Glomerular visceral epithelial cell (primary cell): ENCODE measurements at regions not wholly inside any gene's neighbourhood (a gene's known extent, or its start where the extent isn't known, plus 50 kb on each side); places are given as distances from the start of the nearest gene placed in this dataset.

Source experiments
- DNase-seq: peaks from one replicate; pipeline ENCODE4 v3.0.0-alpha.2; 2016; ENCODE audit errors: extremely low spot score

DNA sequence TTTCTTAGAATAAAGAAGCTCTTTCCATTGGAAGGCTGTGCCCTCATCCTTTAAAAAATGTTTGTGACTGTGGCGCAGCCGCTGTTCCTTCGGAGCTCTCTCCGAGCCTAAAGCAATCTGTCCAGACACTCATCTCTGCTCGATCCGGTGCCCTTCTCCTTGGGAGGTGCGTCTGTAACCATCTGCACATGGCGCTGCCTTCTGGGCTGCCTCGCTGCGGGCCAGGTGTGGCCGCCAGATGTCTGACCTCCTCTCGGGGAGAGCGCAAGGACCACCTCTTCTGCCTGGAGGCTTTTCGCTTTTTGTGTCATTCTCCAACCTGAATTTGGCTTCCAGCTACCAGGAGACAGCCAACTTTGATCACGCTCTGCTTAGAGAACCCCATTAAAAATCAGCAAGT, 153.4 kb upstream of the PTCH1 start:
- DNase-seq: no peak

DNA sequence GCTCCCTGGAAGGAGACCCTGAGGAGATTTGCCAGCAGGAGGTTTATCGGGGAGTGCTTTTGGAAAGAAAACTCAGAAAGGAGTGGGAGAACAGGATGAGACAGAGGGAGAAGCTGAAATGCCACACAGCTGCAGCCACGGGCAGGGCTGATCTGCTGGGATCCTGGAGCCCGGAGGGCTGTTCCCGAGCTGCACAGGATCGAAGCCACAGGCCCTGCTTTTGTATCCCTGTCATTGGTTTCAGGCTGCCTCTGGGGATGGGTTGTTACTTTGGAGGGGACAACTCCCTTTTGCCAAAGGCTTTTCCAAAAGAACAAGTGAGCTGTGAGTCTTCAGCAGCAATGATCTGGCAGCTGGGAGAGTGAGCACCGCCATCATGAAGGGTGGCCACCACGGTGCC, 152.5 kb upstream of the PTCH1 start:
- no peak for DNase-seq

DNA sequence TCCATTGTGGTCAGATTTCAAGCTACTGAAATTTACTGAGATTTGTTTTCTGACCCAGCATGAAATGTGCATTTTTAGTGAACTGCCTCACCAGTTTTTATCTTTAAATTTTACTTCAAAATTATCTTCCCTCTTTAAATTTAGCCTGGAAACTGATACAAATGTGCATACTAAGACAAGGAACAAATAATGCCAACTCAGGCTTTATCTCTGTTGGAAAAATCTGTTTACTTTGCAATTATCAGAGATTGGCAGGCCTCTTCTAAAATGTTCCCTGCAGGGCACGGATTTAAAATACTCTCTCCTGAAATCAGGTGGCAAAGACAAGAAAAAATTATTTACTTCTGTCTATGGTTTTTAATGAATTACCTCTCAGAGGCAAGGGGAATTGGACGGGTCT, 151.0 kb upstream of the PTCH1 start:
- DNase-seq: no peak

DNA sequence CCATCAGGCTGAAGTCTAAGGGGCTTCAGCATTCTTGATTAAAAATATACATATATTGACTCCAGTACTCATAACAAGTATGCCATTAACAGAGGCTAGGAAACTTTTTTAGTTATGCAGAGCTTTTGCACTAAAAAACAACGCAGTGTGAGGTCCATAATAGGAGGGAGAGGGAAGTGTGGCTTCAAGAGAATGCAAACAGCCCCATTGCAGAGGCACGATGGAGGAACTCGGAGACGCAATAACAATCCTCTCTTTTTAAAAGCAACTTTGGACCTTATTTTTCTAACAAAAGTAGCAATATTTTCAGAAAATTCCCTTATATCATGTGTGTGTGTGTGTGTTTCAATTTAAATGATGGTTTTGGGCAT, 150.0 kb upstream of the PTCH1 start:
- no peak for DNase-seq

DNA sequence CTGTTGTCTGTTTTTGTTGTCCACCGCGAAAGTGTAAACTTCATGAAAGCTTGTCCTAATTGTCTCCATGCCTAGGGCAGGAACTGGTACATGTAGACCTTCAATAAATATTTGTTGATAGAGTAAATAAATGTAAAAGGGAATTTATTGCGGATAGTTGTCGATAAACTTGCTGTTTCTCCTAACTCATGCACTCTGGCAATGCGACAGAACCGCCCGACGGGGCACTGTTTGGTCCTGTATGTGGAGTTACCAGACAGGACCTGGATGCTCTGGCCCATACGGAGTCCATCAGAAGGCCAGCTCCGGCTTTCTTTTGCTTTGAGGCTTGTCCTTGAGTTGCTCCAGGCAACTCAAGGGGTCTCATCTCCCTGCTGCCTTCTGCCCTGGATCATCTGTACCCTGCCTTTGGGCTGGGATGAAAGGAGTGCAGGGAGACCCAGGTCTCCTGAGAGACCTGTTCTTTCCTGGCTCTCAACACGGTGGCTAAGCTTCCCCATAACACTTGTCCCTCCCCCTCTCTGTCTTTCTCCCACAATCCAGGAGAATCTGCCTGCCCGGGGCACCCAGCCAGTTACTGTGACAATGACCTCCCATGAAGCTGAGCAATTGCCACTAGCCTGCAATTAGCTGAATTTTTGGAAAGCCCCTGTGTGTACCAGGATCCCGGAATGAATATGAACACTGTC, 149.5 kb upstream of the PTCH1 start:
- no peak for DNase-seq

DNA sequence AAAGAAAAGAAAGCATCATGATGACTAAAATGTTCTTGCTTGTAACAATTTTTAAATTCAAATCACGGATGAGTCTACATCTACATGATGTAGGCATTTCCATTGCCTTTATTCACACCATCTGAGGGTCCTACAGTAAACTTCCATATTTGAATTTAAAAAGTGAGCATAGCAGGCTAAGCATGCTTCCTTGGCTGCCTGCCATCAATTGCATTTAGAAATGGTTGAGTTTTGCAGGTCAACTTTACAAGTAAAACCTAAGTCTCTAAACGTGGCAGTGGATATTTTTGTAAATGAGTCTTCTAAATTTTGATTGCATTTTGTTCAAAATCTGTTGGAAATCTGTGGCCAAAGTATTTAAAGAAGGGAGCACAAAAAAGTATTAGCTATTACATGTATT, 136.5 kb upstream of the PTCH1 start:
- DNase-seq: no peak

DNA sequence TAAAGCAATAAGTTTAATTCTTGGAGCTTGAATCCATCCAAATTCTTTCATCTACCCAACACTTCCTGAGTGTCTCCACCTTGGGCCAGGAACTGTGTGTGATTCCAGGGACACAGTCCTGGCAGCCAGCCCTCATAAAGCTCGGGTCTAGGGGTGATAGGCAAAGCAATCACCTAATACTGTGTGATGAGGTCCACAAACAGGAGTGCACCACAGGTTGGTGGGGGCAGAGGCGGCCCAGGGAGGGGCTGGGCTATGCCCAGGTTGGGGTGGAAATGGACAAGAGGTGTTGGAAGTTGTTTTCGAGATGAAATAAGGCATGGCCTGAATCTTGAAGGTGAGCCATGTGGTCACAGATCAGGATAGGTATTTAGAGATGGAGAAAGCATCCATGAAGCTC, 133.9 kb upstream of the PTCH1 start:
- no peak for DNase-seq

DNA sequence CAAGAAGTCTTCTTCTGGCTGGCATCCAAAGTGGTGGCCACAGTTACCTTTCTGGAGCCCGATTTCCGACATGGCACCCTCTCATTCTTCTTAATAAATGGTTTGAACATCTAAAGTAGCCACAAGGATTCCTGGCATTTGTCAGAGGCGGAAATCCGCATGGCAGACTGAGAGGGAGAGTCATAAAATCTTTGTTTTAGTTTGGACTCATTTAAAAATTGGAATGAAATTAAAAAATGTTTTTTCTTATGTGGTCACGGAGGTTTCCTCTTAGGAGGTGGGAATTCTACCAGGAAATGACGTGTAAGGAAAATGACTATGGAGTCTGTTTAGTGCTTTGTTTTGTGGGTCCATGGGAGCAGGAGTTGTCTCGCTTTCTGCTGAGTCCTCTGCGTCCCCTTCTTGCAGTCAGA, 133.0 kb upstream of the PTCH1 start:
- no peak for DNase-seq

DNA sequence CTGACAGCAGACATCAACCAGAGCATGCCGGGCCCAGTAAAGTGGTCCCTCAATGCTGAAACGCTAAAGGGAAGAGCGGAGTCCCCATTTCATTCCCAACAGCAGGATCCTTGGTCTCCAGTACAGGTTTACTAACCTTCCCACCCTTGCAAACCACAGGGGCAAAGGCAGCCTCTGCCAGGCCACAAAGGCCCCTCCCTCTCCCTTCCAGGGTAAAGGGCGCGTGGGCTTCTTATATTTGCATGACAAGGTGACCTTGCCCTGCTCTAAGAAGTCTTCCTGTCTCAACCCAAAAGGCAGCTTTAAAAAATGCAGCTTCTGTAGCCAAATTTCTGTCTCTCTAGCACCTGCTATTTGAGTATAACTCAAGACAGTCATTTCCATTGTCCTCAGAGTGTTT, 131.5 kb upstream of the PTCH1 start:
- DNase-seq: no peak

DNA sequence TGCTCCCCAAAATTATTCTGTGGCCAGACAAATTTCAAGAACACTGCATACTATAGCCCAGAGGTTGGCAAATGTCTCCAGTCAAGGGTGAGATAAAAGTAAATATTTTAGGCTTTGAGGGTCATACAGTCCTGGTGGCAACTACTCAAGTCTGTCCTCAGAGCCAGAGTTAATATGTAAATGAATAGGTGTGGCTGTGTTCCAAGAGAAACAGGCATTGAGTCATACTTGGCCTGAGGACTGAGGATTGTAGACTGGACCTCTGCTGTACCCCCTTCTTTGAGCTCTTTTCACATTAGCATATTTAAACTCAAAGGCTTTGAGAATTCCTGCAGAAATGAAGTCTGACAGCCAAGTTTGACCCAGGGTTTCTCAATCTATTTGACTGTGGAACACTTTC, 129.2 kb upstream of the PTCH1 start:
- peak; percentile 35 for DNase-seq

DNA sequence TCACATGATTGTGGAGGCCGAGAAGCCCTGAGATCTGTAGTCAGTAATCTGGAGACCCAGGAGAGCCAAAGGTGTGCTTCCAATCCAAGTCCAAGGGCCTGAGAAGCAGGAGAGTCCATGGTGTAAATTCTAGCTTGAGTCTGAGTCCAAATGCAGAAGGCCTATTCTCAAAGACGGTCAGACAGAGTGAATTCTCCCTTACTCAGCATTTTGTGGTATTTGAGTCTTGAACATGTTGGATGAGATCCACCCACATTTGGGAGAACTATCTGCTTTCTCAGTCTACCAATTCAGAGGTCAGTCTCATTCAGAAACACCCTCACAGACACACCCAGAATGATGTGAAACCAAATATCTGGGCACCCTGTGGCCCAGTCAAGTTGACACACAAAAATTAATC, 128.8 kb upstream of the PTCH1 start:
- no peak for DNase-seq

DNA sequence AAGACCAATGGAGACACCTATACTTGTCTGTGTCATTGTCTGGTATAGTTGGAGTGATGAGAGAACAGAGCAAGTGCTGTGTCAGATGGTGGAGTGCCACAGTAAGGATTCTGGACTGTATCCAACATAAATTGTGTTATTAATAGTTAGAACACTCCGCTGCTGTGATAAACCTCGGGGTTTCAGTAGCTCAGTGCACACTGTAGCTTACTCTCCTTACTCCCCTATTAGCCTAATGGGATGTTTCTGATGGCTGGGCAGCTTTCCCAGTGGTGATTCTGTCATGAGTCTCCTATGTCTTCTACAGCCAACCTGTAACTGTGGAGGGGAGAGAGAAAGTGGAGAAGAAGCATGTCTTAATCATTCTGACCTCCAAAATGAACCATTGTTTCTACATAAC, 127.6 kb upstream of the PTCH1 start:
- no peak for DNase-seq

DNA sequence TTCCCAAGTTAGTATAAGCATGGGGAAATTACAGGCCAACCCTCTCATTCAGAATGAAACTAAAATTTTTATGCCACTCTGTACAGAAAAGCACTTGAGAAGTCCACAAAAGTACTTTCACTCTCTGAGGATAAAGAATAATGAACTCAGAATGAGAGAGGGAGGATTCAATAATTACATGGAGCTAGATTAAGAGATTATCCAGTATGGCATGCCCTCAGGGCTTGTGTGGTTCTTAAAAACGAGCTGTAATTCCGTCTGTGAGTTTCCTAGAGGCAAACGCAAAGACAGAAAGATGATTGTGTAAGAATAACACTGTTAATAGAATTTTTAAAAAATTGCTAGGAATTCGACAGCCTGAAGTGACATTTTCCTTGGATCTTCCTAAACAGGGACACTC, 126.8 kb upstream of the PTCH1 start:
- DNase-seq: no peak

DNA sequence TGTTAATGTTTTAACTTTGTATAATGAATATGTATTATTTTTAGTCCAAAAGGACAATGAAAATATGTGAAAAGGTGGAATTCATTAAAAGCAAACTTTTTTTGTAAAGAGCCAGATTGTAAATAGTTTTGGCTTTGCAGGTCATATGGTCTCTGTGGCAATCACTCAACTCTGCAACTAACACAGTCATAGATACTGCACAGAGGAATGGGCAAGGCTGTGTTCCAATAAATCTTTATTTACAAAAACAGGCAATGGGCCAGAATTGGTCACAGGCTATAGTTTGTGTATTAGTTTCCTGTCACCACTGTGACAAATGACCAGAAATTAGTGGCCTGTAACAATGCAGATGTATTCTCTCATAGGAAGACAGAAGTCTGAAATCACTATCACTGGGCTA, 125.4 kb upstream of the PTCH1 start:
- no peak for DNase-seq

DNA sequence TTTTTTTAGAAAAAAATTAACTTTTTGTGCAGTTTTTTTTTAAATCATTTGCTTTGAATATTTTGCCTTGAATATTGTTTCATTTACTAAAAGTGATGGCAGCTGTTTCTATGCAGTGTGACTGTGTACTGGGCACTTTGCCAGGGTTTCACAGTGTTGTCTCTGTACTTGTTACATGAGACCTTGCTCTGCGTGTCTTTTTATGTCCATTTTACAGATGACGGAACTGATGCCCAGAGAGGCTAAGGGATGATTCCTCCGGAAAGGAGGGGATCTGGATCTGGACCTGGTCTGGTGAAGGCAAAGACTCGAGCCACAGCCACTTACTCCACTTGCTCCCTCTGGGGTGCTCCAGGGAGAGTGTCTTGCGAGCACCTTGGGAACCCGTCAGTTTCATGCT, 124.8 kb upstream of the PTCH1 start:
- DNase-seq: peak; percentile 21

DNA sequence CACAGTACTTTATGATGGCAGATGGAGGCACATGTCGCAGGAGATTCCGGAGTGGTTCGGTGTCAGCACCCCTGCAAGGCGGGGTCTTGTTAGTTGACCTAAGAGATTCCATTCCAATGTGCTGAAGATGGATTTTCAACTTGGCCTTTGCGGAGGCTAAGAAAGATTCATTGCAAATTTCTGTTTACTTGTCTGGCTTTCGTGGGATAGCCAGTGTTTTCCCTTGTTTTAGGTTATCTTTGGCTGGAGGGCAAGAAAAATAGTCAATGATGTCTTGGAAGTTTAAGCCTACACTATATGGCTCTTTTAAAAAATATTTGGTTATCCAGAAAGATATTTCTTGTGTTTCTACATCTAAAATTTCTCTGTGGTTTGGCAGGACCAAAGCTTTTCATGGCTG, 123.6 kb upstream of the PTCH1 start:
- no peak for DNase-seq

DNA sequence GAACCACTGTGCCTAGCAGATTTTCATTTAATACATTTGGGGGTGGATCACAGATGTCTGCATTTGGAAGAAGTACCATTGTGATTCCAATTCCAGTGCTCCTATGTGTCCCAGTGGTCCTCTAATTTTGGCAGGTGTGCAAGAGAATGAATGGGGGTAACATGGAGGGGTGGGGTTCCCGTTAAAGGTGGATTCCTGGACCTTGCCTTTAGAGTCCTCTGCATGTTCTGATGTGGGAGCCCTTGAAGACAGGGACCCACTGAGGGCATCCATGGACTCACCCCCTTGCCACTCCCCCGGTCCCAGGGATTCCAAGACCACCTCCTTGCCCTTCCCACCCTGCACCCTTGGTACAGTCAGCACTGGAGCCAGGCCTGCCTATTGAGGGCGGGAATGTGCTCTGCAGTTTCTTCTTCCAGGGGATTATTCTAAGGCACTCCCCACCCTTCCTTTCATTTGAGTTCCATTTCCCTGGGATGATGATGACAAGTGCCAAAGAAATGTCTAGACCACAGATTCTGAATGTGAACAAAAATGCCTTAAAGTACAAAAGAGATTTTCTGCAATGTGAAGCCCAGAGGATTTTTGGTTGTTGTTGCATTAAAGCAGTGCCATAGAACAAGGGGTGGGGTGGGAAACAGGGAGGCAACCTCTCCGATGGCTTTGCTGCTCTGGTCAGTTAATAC, 119.4 kb upstream of the PTCH1 start:
- no peak for DNase-seq

DNA sequence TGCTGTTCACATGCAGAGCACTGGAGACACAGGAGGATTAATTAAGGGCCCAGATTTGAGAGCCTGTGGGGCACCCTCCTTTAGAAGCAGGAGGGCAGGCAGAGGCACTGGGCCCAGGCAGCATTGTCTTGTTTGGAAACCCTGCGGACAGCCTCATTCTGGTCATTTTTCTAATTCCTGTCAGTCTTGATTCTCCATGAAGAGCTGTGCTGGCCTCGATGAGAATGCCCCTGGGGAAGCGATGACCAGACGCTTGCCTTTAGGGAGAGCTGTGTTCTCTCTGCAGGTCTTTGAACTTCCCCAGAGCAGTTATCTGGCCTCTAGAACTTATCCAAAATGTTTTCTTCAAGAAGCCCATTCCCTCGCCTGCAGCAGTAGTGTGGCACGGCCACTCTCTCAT, 117.8 kb upstream of the PTCH1 start:
- DNase-seq: no peak

DNA sequence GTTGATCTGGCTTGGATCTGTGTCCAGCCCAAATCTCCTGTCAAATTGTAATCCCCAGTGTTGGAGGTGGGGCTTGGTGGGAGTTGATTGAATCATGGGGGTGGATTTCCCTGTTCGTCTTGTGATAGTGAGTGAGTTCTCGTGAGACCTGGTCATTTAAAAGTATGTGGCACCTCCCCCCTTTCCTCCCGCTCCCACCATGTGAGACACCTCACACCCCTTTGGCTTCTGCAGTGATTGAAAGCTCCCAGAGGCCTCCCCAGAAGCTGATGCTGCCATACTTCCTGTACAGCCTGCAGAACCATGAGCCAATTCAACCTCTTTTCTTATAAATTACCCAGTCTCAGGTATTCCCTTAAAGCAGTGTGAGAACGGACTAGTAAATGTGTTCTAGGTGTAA, 117.3 kb upstream of the PTCH1 start:
- DNase-seq: no peak

DNA sequence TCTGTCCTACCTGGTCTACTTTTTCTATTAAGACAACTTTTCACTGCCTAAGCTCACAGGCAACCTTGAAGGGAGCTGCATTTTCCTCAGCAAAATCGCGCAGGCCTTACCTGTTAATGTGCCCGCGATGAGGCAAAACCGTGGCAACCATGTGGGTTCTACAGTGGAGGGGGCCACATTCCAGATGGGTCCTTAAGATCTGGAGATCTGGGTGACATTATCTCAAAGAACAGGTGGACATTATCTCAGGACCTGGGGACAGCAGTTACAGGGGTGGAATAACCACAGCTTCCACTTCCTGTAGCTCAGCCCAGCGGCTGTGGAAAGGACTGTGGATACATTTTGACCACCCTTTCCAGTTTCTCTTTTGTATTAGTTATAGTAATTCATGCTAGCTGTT, 112.8 kb upstream of the PTCH1 start:
- DNase-seq: no peak

DNA sequence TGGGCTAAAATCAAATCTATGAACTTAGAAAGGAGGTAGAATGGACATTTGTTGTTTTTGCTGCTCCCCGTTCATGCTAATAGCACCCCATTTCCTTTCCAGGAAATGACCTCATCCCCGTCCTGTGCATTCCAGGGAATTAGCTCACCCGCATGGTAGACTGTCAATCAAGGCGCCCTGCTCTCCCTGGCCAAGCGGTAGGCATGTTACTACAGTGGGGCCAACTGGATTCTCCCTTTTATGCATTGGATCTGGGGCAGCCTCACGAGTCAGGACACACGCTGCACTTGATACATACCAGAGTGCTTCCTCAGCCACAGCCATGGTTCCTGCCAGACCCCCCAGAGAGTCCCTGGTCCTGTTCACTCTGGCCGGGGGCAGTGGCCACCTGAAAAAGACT, 111.0 kb upstream of the PTCH1 start:
- peak; percentile 77 for DNase-seq

DNA sequence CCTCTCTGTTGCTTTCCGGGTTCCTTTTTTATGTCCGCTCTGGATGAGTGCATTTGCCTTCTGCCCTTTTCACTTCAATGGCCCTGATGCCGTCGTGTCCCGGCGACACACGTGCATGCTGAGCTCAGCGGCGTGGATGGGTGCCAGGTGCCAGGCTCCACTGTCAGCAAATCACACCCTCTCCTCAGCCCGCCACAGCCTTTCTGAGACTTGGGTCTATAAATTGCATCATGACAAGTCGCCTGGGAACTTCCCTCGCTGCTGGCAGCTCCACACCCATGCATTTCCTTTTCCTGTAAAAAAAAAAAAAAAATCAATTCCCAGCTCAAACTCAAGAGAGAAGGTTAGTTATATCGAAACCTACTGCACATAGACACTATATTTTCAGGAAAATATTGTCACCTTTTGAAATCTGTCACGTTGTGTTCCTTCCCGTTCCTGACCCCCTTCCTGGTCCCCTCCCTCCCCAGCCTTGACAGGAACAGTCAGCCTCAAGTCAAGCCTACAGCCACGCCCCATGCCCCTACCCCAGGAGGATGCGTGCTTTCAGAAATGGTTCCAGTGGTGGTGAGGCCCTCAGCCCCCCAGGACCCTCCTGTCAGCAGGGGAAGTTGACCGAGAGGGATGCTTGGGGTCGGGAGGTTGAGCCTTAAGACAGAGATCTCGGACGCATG, 110.3 kb upstream of the PTCH1 start:
- peak; percentile 40 for DNase-seq

DNA sequence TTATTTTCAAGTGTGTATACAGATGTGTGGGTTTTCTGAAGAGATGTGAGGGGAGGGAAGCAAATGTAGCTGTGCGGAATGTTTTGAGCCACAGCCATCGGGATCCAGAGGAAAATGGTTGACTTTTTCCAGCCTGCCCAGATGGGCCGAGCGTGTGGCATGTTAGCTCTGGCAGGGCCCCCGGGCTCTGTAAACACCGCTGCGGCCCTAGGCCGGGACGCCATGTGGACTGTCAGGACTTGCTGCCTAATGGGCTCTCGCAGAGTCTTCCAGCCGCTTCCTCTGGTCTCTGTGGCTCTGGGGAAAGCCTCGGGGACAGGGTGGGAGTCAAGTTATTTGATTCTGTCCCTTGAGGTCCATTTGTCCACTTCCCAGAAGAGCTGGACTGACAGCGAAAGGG, 109.6 kb upstream of the PTCH1 start:
- no peak for DNase-seq
